Muscle layer of duodenum (tissue), 2 donors: ENCODE measurements at regions not wholly inside any gene's neighbourhood (a gene's known extent, or its start where the extent isn't known, plus 50 kb on each side); places are given as distances from the start of the nearest gene placed in this dataset.
"Not testable (repeated sequence)": the region's sequence is repeated elsewhere in the genome, so short reads cannot be mapped to it uniquely, and the experiment has no call there.

Experiments used
- H3K27ac ChIP-seq: one replicate; pipeline ENCODE4 v1.7.0; 2013; ENCODE audit warnings: mild to moderate bottlenecking, low read length
- H3K27me3 ChIP-seq: one replicate; pipeline ENCODE4 v1.7.0; 2013; ENCODE audit warnings: low read depth, mild to moderate bottlenecking, control low read depth, low read length
- H3K36me3 ChIP-seq, 2 donors: one replicate each; pipeline ENCODE4 v1.7.0; 2013; ENCODE audit warnings: low read length in 2 of 2, control low read depth in 1 of 2, mild to moderate bottlenecking in 1 of 2; ENCODE audit not compliant: insufficient read depth in 2 of 2, control insufficient read depth in 1 of 2
- H3K4me1 ChIP-seq, 2 donors: one replicate each; pipeline ENCODE4 v1.7.0; 2013; ENCODE audit warnings: low read length in 2 of 2, mild to moderate bottlenecking in 2 of 2, control low read depth in 1 of 2, moderate library complexity in 1 of 2; ENCODE audit not compliant: insufficient read depth in 2 of 2, control insufficient read depth in 1 of 2
- H3K4me3 ChIP-seq, 2 donors: one replicate each; pipeline ENCODE4 v1.7.0; 2013; ENCODE audit warnings: low read length in 2 of 2, low read depth in 1 of 2, mild to moderate bottlenecking in 1 of 2
- H3K9me3 ChIP-seq, 2 donors: one replicate each; pipeline ENCODE4 v1.7.0; 2013; ENCODE audit warnings: low read length in 2 of 2, control low read depth in 1 of 2, mild to moderate bottlenecking in 1 of 2; ENCODE audit not compliant: control insufficient read depth in 1 of 2
- donor health status: healthy.

DNA sequence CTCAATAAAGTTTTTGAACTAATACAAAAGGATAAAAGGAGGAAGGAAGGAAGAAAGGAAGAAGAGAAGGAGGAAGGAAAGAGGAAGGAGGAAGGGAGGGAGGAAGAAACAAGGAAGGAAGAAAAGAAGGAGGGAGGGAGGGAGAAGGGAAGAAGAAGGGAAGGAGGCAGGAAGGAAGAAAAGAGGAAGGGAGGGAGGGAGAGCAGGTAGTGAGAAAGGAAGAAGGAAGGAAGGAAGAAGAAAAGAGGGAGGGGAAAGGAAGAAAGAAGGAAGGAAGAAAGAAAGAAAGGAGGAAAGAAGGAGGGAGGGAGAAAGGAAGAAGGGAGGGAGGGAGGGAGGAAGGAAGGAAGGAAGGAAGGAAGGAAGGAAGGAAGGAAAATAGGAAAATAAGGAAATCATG, 263.8 kb upstream of the C16orf82 start:
- Histone ChIP-seq H3K27ac (no peak overlapping the region), H3K9me3 (no peaks in the 10 kb centered on the region), H3K4me3 (no peak overlapping the region), H3K36me3 (no peaks in the 10 kb centered on the region), H3K4me1 (no peaks in the 10 kb centered on the region), H3K27me3 (no peaks in the 10 kb centered on the region)

DNA sequence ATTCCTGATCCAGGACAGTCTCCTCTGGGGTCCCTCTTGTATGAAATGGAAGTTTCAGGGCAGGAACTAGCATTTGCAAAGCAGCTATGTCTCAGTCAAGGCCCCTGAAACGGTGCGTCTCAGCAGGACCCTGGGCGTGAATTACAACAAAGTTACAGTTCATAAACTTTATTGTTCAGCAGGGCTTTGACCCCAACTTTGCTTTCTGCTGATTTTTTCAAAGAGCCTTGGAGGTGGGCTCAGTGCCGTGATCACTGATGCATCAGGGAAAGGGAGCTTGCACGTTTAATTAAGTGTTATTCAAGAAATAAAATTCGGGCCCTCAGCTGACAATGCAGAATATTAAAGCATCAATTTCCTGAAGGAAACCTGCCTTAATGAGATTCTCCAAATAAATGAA, 260.1 kb upstream of the C16orf82 start:
- no peaks in the 10 kb centered on the region for H3K36me3 ChIP-seq
- no peaks in the 10 kb centered on the region for H3K9me3 ChIP-seq
- H3K4me3 ChIP-seq, result no peak overlapping the region
- H3K4me1 ChIP-seq, result no peaks in the 10 kb centered on the region
- no peak overlapping the region for H3K27ac ChIP-seq
- no peaks in the 10 kb centered on the region for H3K27me3 ChIP-seq

DNA sequence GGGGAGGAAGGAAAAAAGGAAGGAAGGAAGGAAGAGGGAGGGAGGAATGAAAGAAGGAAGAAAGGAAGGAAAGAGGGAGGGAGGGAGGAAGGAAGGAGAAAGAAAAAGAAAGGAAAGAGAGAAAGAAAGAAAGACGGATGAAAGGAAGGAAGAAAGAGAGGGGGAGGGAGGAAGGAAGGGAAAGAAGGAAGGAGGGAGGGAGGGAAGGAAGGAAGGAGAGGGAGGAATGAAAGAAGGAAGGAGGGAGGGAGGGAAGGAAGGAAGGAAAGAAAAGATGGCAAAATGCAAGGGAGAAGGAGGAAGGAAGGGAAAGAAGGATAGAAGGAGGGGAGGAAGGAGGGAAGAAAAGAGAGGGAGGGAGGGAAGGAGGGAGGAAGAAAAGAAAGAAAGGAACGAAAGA, 257.3 kb upstream of the C16orf82 start:
- no peaks in the 10 kb centered on the region for H3K9me3 ChIP-seq
- H3K27ac ChIP-seq, result no peak overlapping the region
- H3K36me3 ChIP-seq, result no peaks in the 10 kb centered on the region
- H3K4me1 ChIP-seq, result no peaks in the 10 kb centered on the region
- no peaks in the 10 kb centered on the region for H3K27me3 ChIP-seq
- H3K4me3 ChIP-seq, result no peak overlapping the region

DNA sequence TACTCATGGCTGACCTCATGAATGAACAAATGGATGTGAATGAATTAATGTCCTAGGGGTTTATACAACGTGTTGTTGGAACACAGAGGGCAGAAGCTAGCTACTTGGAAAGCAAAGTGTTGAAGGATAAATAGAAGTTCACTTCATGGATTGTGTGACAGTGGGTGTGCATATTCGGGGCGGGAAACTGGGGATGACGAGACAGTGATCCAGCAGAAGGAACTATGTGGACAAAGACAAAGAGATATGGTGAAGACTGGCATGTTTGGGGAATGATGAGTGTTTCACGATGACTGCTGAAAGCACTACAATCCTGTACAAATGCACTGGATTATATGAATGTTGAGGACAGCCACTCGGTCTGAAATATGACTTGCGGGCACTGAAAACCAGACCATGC, 250.5 kb upstream of the C16orf82 start:
- Histone ChIP-seq H3K9me3 (no peaks in the 10 kb centered on the region), H3K4me1 (no peaks in the 10 kb centered on the region), H3K36me3 (no peaks in the 10 kb centered on the region)

DNA sequence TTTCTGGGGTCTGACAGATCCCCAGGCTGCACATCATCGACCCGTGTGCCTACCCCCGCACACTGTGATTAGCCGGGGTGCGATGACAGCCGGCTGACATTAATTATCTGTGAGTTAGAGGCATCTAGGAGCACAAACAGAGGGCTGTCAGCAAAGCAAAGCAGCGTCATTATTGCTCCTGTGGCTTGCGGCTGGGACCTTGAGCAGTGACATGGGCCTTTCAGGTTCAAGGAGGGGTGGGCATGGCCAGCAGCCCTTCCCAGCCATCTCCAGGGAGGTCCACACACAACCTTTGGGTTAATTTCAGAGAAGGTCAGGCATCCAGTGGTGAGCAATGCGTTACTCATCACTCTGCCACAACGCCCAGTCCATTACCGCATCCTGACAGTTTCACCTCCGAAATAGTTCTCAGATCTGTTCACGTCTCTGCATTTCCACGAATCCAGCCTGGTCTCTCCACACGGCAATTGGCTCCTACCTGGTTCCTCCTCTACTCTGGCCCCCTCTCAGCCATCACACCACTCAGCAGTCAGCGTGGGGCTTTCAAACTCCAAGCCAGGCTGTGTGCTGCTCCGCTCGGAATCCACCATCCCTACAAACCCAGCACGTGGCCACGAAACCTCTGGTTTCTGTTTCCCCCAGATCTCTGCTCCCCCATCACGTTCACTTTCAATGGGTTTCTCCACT, 249.7 kb upstream of the C16orf82 start:
- Histone ChIP-seq H3K36me3 (no peaks in the 10 kb centered on the region), H3K27ac (no peak overlapping the region), H3K4me1 (no peaks in the 10 kb centered on the region), H3K27me3 (no peaks in the 10 kb centered on the region), H3K4me3 (no peak overlapping the region), H3K9me3 (no peaks in the 10 kb centered on the region)

More for the DNA sequence above, 250.5 kb upstream of the C16orf82 start:
- H3K4me3 ChIP-seq, result no peak overlapping the region
- no peak overlapping the region for H3K27ac ChIP-seq
- no peaks in the 10 kb centered on the region for H3K27me3 ChIP-seq

DNA sequence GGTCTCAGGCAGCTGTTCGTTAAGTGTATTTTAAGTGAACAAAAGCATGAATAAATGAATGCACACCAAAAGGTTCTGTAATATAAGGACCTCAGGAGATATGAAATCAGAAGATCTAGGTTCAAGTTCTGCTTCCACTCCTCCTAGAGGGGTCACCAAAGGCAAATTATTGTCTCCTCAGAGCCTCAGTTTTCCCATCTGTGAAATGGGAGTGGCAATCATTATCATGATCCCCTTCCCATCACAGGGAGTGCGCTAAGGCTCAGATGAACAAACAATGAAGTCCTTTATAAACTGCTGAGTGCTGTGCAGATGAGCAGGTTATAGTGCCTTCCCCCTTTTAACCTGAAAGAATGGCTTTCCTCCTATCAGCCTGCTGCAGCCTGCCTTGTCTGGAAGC, 248.3 kb upstream of the C16orf82 start:
- H3K4me1 ChIP-seq, result no peaks in the 10 kb centered on the region
- H3K27ac ChIP-seq, result no peak overlapping the region
- no peaks in the 10 kb centered on the region for H3K9me3 ChIP-seq
- H3K4me3 ChIP-seq, result no peak overlapping the region
- H3K36me3 ChIP-seq, result no peaks in the 10 kb centered on the region
- no peaks in the 10 kb centered on the region for H3K27me3 ChIP-seq

DNA sequence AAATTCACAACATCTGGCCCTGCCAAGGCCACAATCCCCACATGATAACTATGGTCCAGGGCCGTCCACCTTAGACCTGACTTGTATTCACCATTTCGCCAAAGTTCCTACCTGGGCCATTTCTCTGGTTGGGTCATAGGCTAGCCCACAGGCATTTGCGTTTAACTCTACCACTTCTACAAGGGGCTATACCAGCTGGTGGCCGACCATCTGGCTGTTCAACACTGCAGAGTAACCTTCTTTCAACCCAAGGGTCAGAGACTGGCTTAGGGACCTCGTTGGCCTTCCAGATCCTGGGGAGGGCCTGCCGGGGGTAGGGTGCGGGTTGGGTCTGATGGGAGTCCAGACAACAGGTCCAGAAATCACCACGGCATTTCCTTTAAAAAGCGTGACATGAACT, 242.3 kb upstream of the C16orf82 start:
- no peaks in the 10 kb centered on the region for H3K9me3 ChIP-seq
- no peak overlapping the region for H3K4me3 ChIP-seq
- H3K4me1 ChIP-seq, result no peaks in the 10 kb centered on the region
- H3K27ac ChIP-seq, result no peak overlapping the region
- no peaks in the 10 kb centered on the region for H3K36me3 ChIP-seq
- no peaks in the 10 kb centered on the region for H3K27me3 ChIP-seq

DNA sequence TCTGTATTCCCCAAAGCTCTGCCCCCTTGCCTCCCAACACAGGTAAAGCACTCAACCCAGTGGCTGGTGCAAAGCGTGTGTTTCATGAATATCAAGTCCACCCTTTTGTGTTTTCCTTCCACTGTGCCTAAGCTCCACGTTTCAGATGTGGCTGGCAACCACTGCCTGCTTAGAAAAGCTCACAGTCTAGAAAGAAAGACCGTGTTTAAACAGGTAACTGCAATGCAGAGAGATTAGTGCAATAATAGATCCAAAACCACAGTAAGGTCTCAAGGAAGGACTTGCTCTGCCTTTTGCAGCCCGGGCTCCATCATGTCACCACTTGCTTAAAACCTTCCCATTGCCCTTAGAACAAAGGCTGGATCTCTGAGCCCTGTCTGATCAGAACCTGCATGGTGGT, 240.2 kb upstream of the C16orf82 start:
- Histone ChIP-seq H3K27me3 (no peaks in the 10 kb centered on the region), H3K4me3 (no peak overlapping the region), H3K36me3 (no peaks in the 10 kb centered on the region), H3K9me3 (no peaks in the 10 kb centered on the region), H3K27ac (no peak overlapping the region), H3K4me1 (no peaks in the 10 kb centered on the region)

DNA sequence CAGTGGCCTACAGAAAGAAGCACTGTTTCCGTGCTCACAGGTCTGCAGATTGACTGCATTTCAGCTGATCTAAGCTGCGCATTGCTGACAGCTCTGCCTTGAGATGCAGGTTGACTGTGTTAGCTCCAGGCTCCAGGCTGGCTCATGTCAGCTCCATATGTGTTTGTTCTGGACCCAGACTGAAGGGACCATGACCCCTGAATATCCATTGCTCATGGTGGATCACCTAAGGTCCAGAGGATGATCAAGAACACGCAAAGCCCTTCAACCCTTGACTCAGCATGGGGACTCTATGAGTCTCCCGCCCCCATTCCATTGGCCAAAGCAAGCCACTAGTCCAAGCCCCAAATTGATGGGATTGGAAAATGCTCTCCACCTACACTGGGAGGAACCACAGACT, 239.3 kb upstream of the C16orf82 start:
- no peaks in the 10 kb centered on the region for H3K36me3 ChIP-seq
- no peak overlapping the region for H3K27ac ChIP-seq
- H3K4me3 ChIP-seq, result no peak overlapping the region
- H3K9me3 ChIP-seq, result no peaks in the 10 kb centered on the region
- no peaks in the 10 kb centered on the region for H3K27me3 ChIP-seq
- H3K4me1 ChIP-seq, result no peaks in the 10 kb centered on the region

DNA sequence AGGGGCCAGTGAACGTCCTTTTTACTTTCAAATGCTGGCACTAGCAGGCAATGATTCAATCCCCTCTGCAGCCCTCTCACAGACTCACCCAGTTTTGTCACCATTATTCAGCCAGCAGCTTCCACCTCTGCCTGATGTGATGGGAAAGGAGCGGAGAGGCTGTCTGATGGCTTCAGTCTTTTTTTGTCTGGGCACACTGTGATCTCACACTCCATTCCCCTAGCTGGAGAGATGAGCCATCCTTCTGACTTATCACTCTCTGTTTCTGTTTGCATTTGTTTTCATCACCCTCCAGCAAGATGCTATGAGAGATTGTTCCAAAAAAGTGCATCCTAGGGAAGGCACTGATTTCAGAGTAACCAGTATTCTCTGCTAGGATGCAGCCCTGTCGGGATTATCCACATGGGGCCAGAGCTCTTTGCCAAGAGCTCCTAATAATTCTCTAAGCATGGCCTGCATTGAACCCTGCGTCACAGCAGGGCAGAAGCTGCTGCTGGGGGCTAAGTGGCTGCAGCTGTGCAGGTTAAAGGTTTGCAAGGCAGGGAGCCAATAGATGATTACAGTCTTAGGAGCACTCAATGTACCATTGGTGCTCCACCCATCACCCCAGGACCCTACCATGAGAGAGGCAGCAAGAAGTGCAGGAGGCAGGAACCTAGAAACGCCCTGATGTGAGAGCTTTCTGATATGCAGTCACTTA, 236.1 kb upstream of the C16orf82 start:
- no peaks in the 10 kb centered on the region for H3K9me3 ChIP-seq
- H3K27me3 ChIP-seq, result no peaks in the 10 kb centered on the region
- H3K4me3 ChIP-seq, result no peak overlapping the region
- no peaks in the 10 kb centered on the region for H3K36me3 ChIP-seq
- no peaks in the 10 kb centered on the region for H3K4me1 ChIP-seq
- no peak overlapping the region for H3K27ac ChIP-seq

GRCh38 chr16:26836114-26836513, 230.6 kb upstream of the C16orf82 start:
- H3K36me3 ChIP-seq, H3K9me3 ChIP-seq, H3K4me3 ChIP-seq, H3K27me3 ChIP-seq, H3K4me1 ChIP-seq, H3K27ac ChIP-seq: not testable (repeated sequence)

DNA sequence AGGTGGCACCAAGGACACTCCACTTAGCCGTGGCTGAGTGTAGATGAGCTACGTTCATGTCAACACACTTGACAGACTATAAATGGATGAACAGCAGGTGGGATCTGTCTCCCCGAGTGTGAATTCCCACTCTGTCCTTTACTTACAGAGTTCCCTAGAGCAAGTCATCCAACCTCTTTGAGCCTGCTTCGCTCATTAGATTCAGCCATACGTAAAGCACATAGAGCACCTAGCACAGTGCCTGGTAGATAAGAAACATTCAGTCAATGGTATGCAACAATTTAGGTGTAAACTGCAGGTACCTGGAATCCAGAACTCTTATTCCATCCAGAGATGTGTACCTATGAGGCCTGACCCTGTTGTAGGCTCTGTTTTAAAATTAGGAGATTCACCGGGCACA, 227.8 kb upstream of the C16orf82 start:
- no peak overlapping the region for H3K4me3 ChIP-seq
- no peaks in the 10 kb centered on the region for H3K9me3 ChIP-seq
- no peak overlapping the region for H3K27ac ChIP-seq
- H3K4me1 ChIP-seq, result no peaks in the 10 kb centered on the region
- H3K36me3 ChIP-seq, result no peaks in the 10 kb centered on the region
- no peaks in the 10 kb centered on the region for H3K27me3 ChIP-seq
